CD1c-positive myeloid dendritic cell (primary cell): ENCODE measurements at regions not wholly inside any gene's neighbourhood (a gene's known extent, or its start where the extent isn't known, plus 50 kb on each side); places are given as distances from the start of the nearest gene placed in this dataset.

Experiments used
- DNase-seq: peaks from one replicate; pipeline ENCODE4 v3.0.0-alpha.2; 2016; ENCODE audit errors: extremely low spot score

GRCh38 chr10:129140921-129141885 is 325.8 kb upstream of the MGMT start:
- peak; percentile 42 for DNase-seq

GRCh38 chr10:129151281-129151680 is 315.8 kb upstream of the MGMT start:
- DNase-seq, result no peak

GRCh38 chr10:129156406-129156805 is 310.6 kb upstream of the MGMT start:
- no peak for DNase-seq

GRCh38 chr10:129157185-129157584 is 309.9 kb upstream of the MGMT start:
- DNase-seq, result no peak

GRCh38 chr10:129161150-129161549 is 305.9 kb upstream of the MGMT start:
- DNase-seq, result peak; percentile 7

GRCh38 chr10:129163531-129163930 is 303.5 kb upstream of the MGMT start:
- no peak for DNase-seq

GRCh38 chr10:129165076-129165720 is 301.8 kb upstream of the MGMT start:
- DNase-seq, result no peak

- DNase-seq, result no peak
Observed at GRCh38 chr10:129165770-129166169, 301.3 kb upstream of the MGMT start.

GRCh38 chr10:129168660-129169059 is 298.4 kb upstream of the MGMT start:
- no peak for DNase-seq

GRCh38 chr10:129169115-129169514 is 297.9 kb upstream of the MGMT start:
- no peak for DNase-seq

- DNase-seq, result no peak
Observed at GRCh38 chr10:129170812-129171211, 296.2 kb upstream of the MGMT start.

GRCh38 chr10:129171812-129172211 is 295.2 kb upstream of the MGMT start:
- DNase-seq, result no peak

GRCh38 chr10:129174232-129175014 is 292.6 kb upstream of the MGMT start:
- no peak for DNase-seq

GRCh38 chr10:129179245-129179971 is 287.6 kb upstream of the MGMT start:
- DNase-seq, result no peak

- DNase-seq, result no peak
Observed at GRCh38 chr10:129179972-129180678, 286.9 kb upstream of the MGMT start.

GRCh38 chr10:129184196-129184595 is 282.8 kb upstream of the MGMT start:
- no peak for DNase-seq

- no peak for DNase-seq
Observed at GRCh38 chr10:129187331-129187730, 279.7 kb upstream of the MGMT start.

GRCh38 chr10:129191797-129192196 is 275.2 kb upstream of the MGMT start:
- DNase-seq, result no peak

- no peak for DNase-seq
Observed at GRCh38 chr10:129192344-129193128, 274.5 kb upstream of the MGMT start.

- DNase-seq, result no peak
Observed at GRCh38 chr10:129193148-129193547, 273.9 kb upstream of the MGMT start.
